ENCODE measurements at regions not wholly inside any gene's neighbourhood (a gene's known extent, or its start where the extent isn't known, plus 50 kb on each side); places are given as distances from the start of the nearest gene placed in this dataset.

DNA sequence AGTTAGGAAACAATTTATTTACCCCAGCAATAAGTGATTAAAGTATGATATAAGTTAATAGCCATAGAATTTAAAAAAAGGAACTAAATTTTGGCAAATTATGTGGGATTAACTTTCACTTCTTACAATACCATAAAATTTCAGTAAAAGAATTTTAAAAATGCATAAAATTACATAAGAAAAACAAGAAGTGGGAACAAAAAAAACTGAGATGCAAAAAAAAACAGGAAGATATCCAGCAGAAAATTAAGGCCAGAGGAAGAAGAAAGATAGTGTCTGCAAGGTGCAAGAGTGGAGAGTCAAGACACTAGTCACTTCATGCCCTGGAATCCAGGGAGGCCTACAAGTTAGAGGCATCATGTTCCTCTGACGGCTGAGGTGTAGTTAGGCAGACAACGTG is 184.2 kb downstream of the GASK1B start:
- TF ChIP-seq POLR2A (IDR thresholded peaks at IDR 0.05; ENCODE audit: low read length) (no peak), GATA1 (IDR thresholded peaks at IDR 0.05; ENCODE audit: low read depth, low read length) (no peak)

Measured in erythroblast (primary cell).